IPS DF 6.9 (cell line): ENCODE measurements at regions not wholly inside any gene's neighbourhood (a gene's known extent, or its start where the extent isn't known, plus 50 kb on each side); places are given as distances from the start of the nearest gene placed in this dataset.

ENCODE experiments used
- DNase-seq: peaks from one replicate; pipeline ENCODE4 v3.0.0-alpha.2; 2013; ENCODE audit warnings: low read depth, low spot score
- H3K27ac ChIP-seq: one replicate; pipeline ENCODE4 v1.5.1; 2013; ENCODE audit warnings: low read length, control low read depth
- H3K27me3 ChIP-seq: 2 replicates; pipeline ENCODE4 v1.6.1; 2013; ENCODE audit warnings: mild to moderate bottlenecking, low read length; ENCODE audit not compliant: control insufficient read depth, insufficient read depth
- H3K36me3 ChIP-seq: 2 replicates; pipeline ENCODE4 v1.6.1; 2013; ENCODE audit warnings: low read length; ENCODE audit not compliant: control insufficient read depth, insufficient read depth
- H3K4me1 ChIP-seq: 2 replicates; pipeline ENCODE4 v1.6.1; 2013; ENCODE audit warnings: low read length; ENCODE audit not compliant: control insufficient read depth, insufficient read depth
- H3K4me3 ChIP-seq: 2 replicates; pipeline ENCODE4 v1.5.1; 2013; ENCODE audit warnings: mild to moderate bottlenecking, low read length
- H3K9me3 ChIP-seq: 2 replicates; pipeline ENCODE4 v1.6.1; 2013; ENCODE audit warnings: low read length, inconsistent platforms; ENCODE audit not compliant: control insufficient read depth, insufficient read depth
- WGBS: extraction: QIAGEN DNeasy Blood & Tissue Kit; methylation state at CpG from one replicate; pipeline ENCODE4 v1.1.7; 2013; ENCODE audit warnings: mixed read lengths, missing lambda C conversion rate; ENCODE audit not compliant: insufficient read length, insufficient coverage; 5-methylcytosine and 5-hydroxymethylcytosine counted together

DNA sequence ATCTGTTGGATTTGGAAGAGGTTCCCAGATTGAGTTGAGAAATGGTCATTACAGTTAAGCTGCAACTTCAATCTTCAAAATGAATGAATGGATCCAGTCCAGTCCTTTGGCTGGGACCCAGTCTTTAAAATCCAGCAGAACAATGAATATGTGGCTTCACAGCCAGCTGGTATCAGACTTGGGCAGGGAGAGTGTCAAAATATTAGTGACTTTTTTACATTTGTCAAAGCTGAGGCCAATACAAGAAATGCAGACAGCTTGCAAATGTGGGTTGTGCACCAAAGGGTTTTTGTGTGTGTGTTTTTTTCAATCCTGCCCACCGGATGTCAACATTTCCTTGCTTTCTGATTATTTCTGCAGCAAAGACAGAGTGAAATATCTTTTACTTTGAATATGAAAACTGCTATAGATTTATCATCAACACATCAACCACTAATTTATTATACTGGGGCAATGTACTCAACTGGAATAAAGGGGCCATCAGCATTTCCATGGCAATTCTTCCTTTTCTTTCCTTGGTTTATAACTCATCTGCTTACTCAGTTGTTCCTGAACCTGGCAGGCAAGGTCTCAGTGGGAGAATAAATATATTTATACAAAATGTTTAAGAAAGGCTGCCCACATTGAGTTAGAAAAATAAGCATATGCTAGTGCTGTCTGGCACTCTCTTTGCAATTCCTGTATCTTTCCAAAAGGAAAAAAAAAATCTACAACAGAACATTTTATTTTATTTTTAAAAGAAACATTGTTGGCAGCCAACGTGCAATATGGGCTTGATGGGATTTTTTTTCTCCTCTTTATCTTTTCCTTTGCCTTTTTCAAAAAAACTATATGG, 491.6 kb upstream of the C1orf87 start:
- no peaks in the 10 kb centered on the region for H3K9me3 ChIP-seq
- DNase-seq, result no peak
- H3K4me1 ChIP-seq, result no peaks in the 10 kb centered on the region
- H3K36me3 ChIP-seq, result no peaks in the 10 kb centered on the region
- no peak overlapping the region for H3K4me3 ChIP-seq
- no CpG with 5 or more reads among the region's 2 CpGs for WGBS
- no peak overlapping the region for H3K27ac ChIP-seq
- H3K27me3 ChIP-seq, result no peaks in the 10 kb centered on the region

- H3K27me3 ChIP-seq, result no peaks in the 10 kb centered on the region
- whole genome bisulfite sequencing, result no CpG with 5 or more reads among the region's 4 CpGs
- no peak overlapping the region for H3K27ac ChIP-seq
- no peaks in the 10 kb centered on the region for H3K36me3 ChIP-seq
- H3K4me3 ChIP-seq, result no peak overlapping the region
- DNase-seq, result no peak
- H3K9me3 ChIP-seq, result no peaks in the 10 kb centered on the region
- no peaks in the 10 kb centered on the region for H3K4me1 ChIP-seq
These were observed 490.4 kb upstream of the C1orf87 start for GRCh38 chr1:60563777-60564535.

GRCh38 chr1:60562740-60563139, 489.2 kb upstream of the C1orf87 start:
- no CpG with 5 or more reads among the region's 5 CpGs for WGBS
- Histone ChIP-seq H3K36me3 (no peaks in the 10 kb centered on the region), H3K4me3 (no peak overlapping the region)

GRCh38 chr1:60560701-60561100, 487.1 kb upstream of the C1orf87 start:
- no peak for DNase-seq
- H3K4me3 ChIP-seq, result no peak overlapping the region
- no peaks in the 10 kb centered on the region for H3K27me3 ChIP-seq
- H3K27ac ChIP-seq, result no peak overlapping the region
- H3K9me3 ChIP-seq, result no peaks in the 10 kb centered on the region
- no CpG with 5 or more reads among the region's 3 CpGs for WGBS
- H3K36me3 ChIP-seq, result no peaks in the 10 kb centered on the region
- no peaks in the 10 kb centered on the region for H3K4me1 ChIP-seq

More at GRCh38 chr1:60562740-60563139, 489.2 kb upstream of the C1orf87 start:
- Histone ChIP-seq H3K9me3 (no peaks in the 10 kb centered on the region), H3K4me1 (no peaks in the 10 kb centered on the region), H3K27ac (no peak overlapping the region), H3K27me3 (no peaks in the 10 kb centered on the region)
- no peak for DNase-seq

- H3K4me3 ChIP-seq, result no peak overlapping the region
- no peaks in the 10 kb centered on the region for H3K4me1 ChIP-seq
- no peaks in the 10 kb centered on the region for H3K9me3 ChIP-seq
- no peak for DNase-seq
- H3K36me3 ChIP-seq, result no peaks in the 10 kb centered on the region
- H3K27ac ChIP-seq, result no peak overlapping the region
- no peaks in the 10 kb centered on the region for H3K27me3 ChIP-seq
- no CpG with 5 or more reads among the region's 2 CpGs for WGBS
These were observed 484.7 kb upstream of the C1orf87 start for GRCh38 chr1:60558236-60558635.

GRCh38 chr1:60553730-60554129, 480.2 kb upstream of the C1orf87 start:
- no peaks in the 10 kb centered on the region for H3K9me3 ChIP-seq
- no peaks in the 10 kb centered on the region for H3K36me3 ChIP-seq
- H3K4me3 ChIP-seq, result no peak overlapping the region
- H3K4me1 ChIP-seq, result no peaks in the 10 kb centered on the region
- no peak for DNase-seq
- no peak overlapping the region for H3K27ac ChIP-seq
- WGBS, result no CpG with 5 or more reads among the region's 2 CpGs
- H3K27me3 ChIP-seq, result no peaks in the 10 kb centered on the region

- H3K4me1 ChIP-seq, result no peaks in the 10 kb centered on the region
- H3K9me3 ChIP-seq, result no peaks in the 10 kb centered on the region
- no peak overlapping the region for H3K27ac ChIP-seq
- WGBS, result no CpG with 5 or more reads among the region's 4 CpGs
- DNase-seq, result no peak
- H3K27me3 ChIP-seq, result no peaks in the 10 kb centered on the region
- H3K4me3 ChIP-seq, result no peak overlapping the region
- no peaks in the 10 kb centered on the region for H3K36me3 ChIP-seq
These were observed 474.3 kb upstream of the C1orf87 start for GRCh38 chr1:60547821-60548220.

DNA sequence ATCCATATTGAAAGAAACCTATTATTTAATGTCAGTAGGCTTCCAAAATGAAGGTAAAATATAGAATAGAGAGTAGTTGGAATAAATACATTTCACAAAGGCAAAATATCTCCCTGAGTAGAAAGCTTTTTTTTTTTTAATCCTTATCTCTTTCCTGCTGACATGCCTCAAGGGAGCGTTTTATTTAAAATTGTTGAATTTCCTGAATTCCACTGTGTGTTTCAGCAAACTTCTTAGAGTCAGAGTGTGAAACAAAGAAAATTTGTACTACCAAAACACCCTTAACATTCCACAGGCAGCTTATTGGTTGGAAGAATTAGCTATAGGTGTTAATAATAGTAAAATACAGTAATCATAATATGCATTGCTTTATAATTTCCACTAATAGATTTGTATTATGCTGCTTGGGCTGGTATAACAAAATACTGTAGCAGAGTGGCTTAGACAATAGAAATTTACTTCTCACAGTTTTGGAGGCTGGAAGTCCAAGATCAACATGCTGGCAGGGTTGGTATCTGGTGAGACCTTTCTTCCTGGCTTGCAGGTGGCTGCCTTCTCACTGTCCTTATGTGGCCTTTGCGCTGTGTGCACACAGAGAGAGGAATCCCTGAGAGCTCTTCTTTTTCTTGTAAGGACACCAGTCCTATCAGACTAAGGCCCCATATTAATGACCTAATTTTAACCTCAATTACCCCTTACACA, 468.4 kb upstream of the C1orf87 start:
- Histone ChIP-seq H3K36me3 (no peaks in the 10 kb centered on the region), H3K27ac (no peak overlapping the region), H3K4me3 (no peak overlapping the region), H3K4me1 (no peaks in the 10 kb centered on the region), H3K9me3 (no peaks in the 10 kb centered on the region), H3K27me3 (no peaks in the 10 kb centered on the region)
- DNase-seq, result no peak
- WGBS, result no CpG with 5 or more reads among the region's 2 CpGs

GRCh38 chr1:60540141-60540540, 466.6 kb upstream of the C1orf87 start:
- Histone ChIP-seq H3K27me3 (no peaks in the 10 kb centered on the region), H3K4me3 (no peak overlapping the region)

DNA sequence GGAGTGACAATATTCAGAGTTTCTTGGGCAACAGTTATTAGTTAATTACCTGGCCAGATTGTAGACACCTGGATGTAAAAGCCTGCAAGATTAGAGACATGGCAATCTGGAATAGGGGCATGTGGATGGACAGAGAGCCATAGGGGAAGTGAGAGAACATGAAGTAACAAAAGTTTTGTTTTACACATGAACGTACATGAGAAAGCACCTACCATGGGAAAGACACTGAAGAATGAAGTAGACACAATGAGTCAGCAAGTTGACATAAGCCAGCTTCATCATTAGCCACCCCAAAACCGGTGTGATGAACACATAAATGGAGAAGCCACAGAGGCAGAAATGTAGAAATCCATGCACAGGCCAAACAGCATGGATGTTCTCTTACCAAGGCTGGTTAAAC, 462.1 kb upstream of the C1orf87 start:
- H3K4me3 ChIP-seq, result no peak overlapping the region
- H3K27ac ChIP-seq, result no peak overlapping the region
- no peak for DNase-seq
- H3K4me1 ChIP-seq, result no peaks in the 10 kb centered on the region
- H3K9me3 ChIP-seq, result no peaks in the 10 kb centered on the region
- no peaks in the 10 kb centered on the region for H3K36me3 ChIP-seq
- WGBS, result no CpG with 5 or more reads among the region's 2 CpGs
- no peaks in the 10 kb centered on the region for H3K27me3 ChIP-seq

More at GRCh38 chr1:60540141-60540540, 466.6 kb upstream of the C1orf87 start:
- Histone ChIP-seq H3K9me3 (no peaks in the 10 kb centered on the region), H3K27ac (no peak overlapping the region), H3K36me3 (no peaks in the 10 kb centered on the region), H3K4me1 (no peaks in the 10 kb centered on the region)
- WGBS, result no CpG with 5 or more reads among the region's 12 CpGs
- DNase-seq, result no peak
